IMR-90 (cell line): ENCODE measurements at regions not wholly inside any gene's neighbourhood (a gene's known extent, or its start where the extent isn't known, plus 50 kb on each side); places are given as distances from the start of the nearest gene placed in this dataset.

ENCODE experiments used
- ATAC-seq: fragments of 200-7000 bp; cut with Tn5 transposase; 2 replicates; pipeline ENCODE4 v1.9.1; 2020; ENCODE audit warnings: low read depth, mild to moderate bottlenecking, moderate library complexity
- BruUV-seq: library from RNA; stranded (reverse); fragments of 400-500 nt; replicated peaks from 2 replicates; lab custom pipeline; 2021; lab: Mats Ljungman, UMichigan
- CTCF ChIA-PET: fragments of 300-600 bp; formaldehyde crosslinking; extraction: SDS; loops from one replicate; lab custom pipeline; 2021; ENCODE audit warnings: antibody characterized with exemption; lab: Yijun Ruan, JAX
- POLR2A ChIA-PET: fragments of 300-600 bp; sonication (Branson Sonifier 250); formaldehyde crosslinking; loops from one replicate; lab custom pipeline; 2022; ENCODE audit warnings: antibody characterized with exemption; ENCODE audit not compliant: unreplicated experiment; lab: Charles Lee
- DNase-seq: peaks from one replicate; pipeline ENCODE4 v3.0.0; 2013
- H2AFZ ChIP-seq: replicated peaks from 2 replicates; pipeline ENCODE3; 2013; ENCODE audit warnings: low read length, mild to moderate bottlenecking; ENCODE audit not compliant: poor library complexity
- H2AK5ac ChIP-seq: 2 replicates; pipeline ENCODE4 v1.6.1; 2013; ENCODE audit warnings: low read depth, low read length, inconsistent platforms
- H2AK9ac ChIP-seq: replicated peaks from 2 replicates; pipeline ENCODE3; 2013; ENCODE audit warnings: mild to moderate bottlenecking, low read depth, low read length, moderate library complexity; ENCODE audit not compliant: poor library complexity
- H2BK120ac ChIP-seq: 2 replicates; pipeline ENCODE4 v1.6.1; 2013; ENCODE audit warnings: low read depth, low read length, inconsistent platforms
- H2BK15ac ChIP-seq: 3 replicates; pipeline ENCODE4 v1.6.1; 2013; ENCODE audit warnings: low read depth, low read length, inconsistent platforms
- H2BK20ac ChIP-seq: 2 replicates; pipeline ENCODE4 v1.6.1; 2013; ENCODE audit warnings: low read depth, mild to moderate bottlenecking, inconsistent platforms, low read length, moderate library complexity
- H2BK5ac ChIP-seq: 2 replicates; pipeline ENCODE4 v1.6.1; 2013; ENCODE audit warnings: mild to moderate bottlenecking, low read depth, low read length, inconsistent platforms; ENCODE audit not compliant: poor library complexity, severe bottlenecking
- H3K14ac ChIP-seq: replicated peaks from 2 replicates; pipeline ENCODE4 v1.6.1; 2013; ENCODE audit warnings: low read depth, low read length, inconsistent platforms
- H3K18ac ChIP-seq: 2 replicates; pipeline ENCODE4 v1.6.1; 2013; ENCODE audit warnings: low read depth, low read length, control low read depth
- H3K23ac ChIP-seq: 2 replicates; pipeline ENCODE4 v1.6.1; 2013; ENCODE audit warnings: low read depth, low read length, inconsistent platforms
- H3K27ac ChIP-seq: 2 replicates; pipeline ENCODE4 v1.5.1; 2013; ENCODE audit warnings: mild to moderate bottlenecking, control low read depth, low read length; ENCODE audit not compliant: insufficient read depth
- H3K27me3 ChIP-seq: 2 replicates; pipeline ENCODE4 v1.6.1; 2013; ENCODE audit warnings: low read length; ENCODE audit not compliant: control insufficient read depth, insufficient read depth
- H3K36me3 ChIP-seq: 2 replicates; pipeline ENCODE4 v1.6.1; 2013; ENCODE audit warnings: low read length, mixed read lengths; ENCODE audit not compliant: control insufficient read depth, insufficient read depth
- H3K4ac ChIP-seq: 2 replicates; pipeline ENCODE4 v1.6.1; 2013; ENCODE audit warnings: low read depth, low read length, inconsistent platforms
- H3K4me1 ChIP-seq: 2 replicates; pipeline ENCODE4 v1.6.1; 2013; ENCODE audit warnings: low read length, mixed read lengths; ENCODE audit not compliant: control insufficient read depth, insufficient read depth
- H3K4me2 ChIP-seq: 2 replicates; pipeline ENCODE4 v1.6.1; 2013; ENCODE audit warnings: low read depth, mild to moderate bottlenecking, control low read depth, low read length, moderate library complexity
- H3K4me3 ChIP-seq: 2 replicates; pipeline ENCODE4 v1.5.1; 2013; ENCODE audit warnings: low read depth, mild to moderate bottlenecking, control low read depth, low read length, moderate library complexity; ENCODE audit not compliant: insufficient read depth
- H3K56ac ChIP-seq: 2 replicates; pipeline ENCODE4 v1.6.1; 2013; ENCODE audit warnings: low read length, inconsistent platforms; ENCODE audit not compliant: insufficient read depth; ENCODE audit errors: extremely low read depth
- H3K79me1 ChIP-seq, 2 experiments: 2 replicates each; pipeline ENCODE4 v1.6.1; 2013; ENCODE audit warnings: low read length in 2 of 2, inconsistent platforms in 1 of 2, low read depth in 1 of 2
- H3K9ac ChIP-seq: 2 replicates; pipeline ENCODE4 v1.6.1; 2013; ENCODE audit warnings: low read depth, low read length, control low read depth
- H3K9me1 ChIP-seq: 2 replicates; pipeline ENCODE4 v1.6.1; 2013; ENCODE audit warnings: low read length, inconsistent platforms; ENCODE audit not compliant: insufficient read depth
- H3K9me3 ChIP-seq: 2 replicates; pipeline ENCODE4 v1.6.1; 2013; ENCODE audit warnings: low read length; ENCODE audit not compliant: control insufficient read depth, insufficient read depth
- H4K20me1 ChIP-seq: 2 replicates; pipeline ENCODE4 v1.6.1; 2013; ENCODE audit warnings: low read length, inconsistent platforms; ENCODE audit not compliant: insufficient read depth
- H4K5ac ChIP-seq: 2 replicates; pipeline ENCODE4 v1.6.1; 2013; ENCODE audit warnings: mild to moderate bottlenecking, low read depth, low read length, control low read depth
- H4K8ac ChIP-seq, 2 experiments: 2 replicates each; pipeline ENCODE4 v1.6.1; 2013; ENCODE audit warnings: low read depth in 2 of 2, low read length in 2 of 2, control low read depth in 1 of 2, inconsistent platforms in 1 of 2
- H4K91ac ChIP-seq: 2 replicates; pipeline ENCODE4 v1.6.1; 2013; ENCODE audit warnings: low read depth, low read length, inconsistent platforms; ENCODE audit not compliant: insufficient read depth
- CEBPB ChIP-seq: IDR thresholded peaks from 2 replicates; pipeline ENCODE4 v1.6.1; 2012; ENCODE audit warnings: low read depth, low read length, improper control_type of control experiment
- CHD1 ChIP-seq: IDR thresholded peaks from 2 replicates; pipeline ENCODE4 v1.6.1; 2012; ENCODE audit warnings: low read depth, low read length, improper control_type of control experiment
- CTCF ChIP-seq: conservative IDR thresholded peaks from 2 replicates; pipeline ENCODE4 v1.5.1; 2012; ENCODE audit warnings: mild to moderate bottlenecking, low read depth, low read length, improper control_type of control experiment
- ELK1 ChIP-seq: fragments of 150-350 bp; IDR thresholded peaks from 2 replicates; pipeline ENCODE4 v1.6.1; 2016; ENCODE audit warnings: low read depth, mild to moderate bottlenecking, low read length, moderate library complexity, borderline replicate concordance
- FOS ChIP-seq: fragments of 150-350 bp; IDR thresholded peaks from 2 replicates; pipeline ENCODE4 v1.6.1; 2016; ENCODE audit warnings: low read depth, low read length
- MAZ ChIP-seq: IDR thresholded peaks from 2 replicates; pipeline ENCODE4 v1.6.1; 2012; ENCODE audit warnings: low read depth, mild to moderate bottlenecking, low read length, improper control_type of control experiment, moderate library complexity, borderline replicate concordance
- MXI1 ChIP-seq: IDR thresholded peaks from 2 replicates; pipeline ENCODE4 v1.6.1; 2012; ENCODE audit warnings: low read depth, mild to moderate bottlenecking, low read length, moderate library complexity, borderline replicate concordance
- POLR2A ChIP-seq: IDR thresholded peaks from 2 replicates; pipeline ENCODE4 v1.6.1; 2012; ENCODE audit warnings: mild to moderate bottlenecking, low read depth, low read length
- WGBS, 2 experiments: methylation state at CpG; one replicate each; pipeline versions ENCODE4 v1.1.5 to v1.1.7; 2013; ENCODE audit warnings: missing lambda C conversion rate in 2 of 2; ENCODE audit not compliant: insufficient read length in 1 of 2; ENCODE audit errors: extremely low coverage in 2 of 2; 5-methylcytosine and 5-hydroxymethylcytosine counted together
- dilution Hi-C: fragments of 300-500 bp; cut with HindIII; formaldehyde crosslinking; loops from one replicate; pipeline ENCODE4 v1.14.3; 2018; ENCODE audit warnings: low sequenced_read_pairs; ENCODE audit not compliant: unreplicated experiment
- in situ Hi-C: fragments of 300-500 bp; cut with MboI; formaldehyde crosslinking; loops from 3 replicates; pipeline ENCODE4 v1.14.3; 2019; ENCODE audit warnings: low sequenced_read_pairs, inconsistent platforms, mixed read lengths
- intact Hi-C: fragments of 100-400 bp; cut with micrococcal nuclease; formaldehyde crosslinking; loops from 2 replicates; pipeline ENCODE4 v1.10.0; 2022

- Histone ChIP-seq H3K4me1 (no peaks in the 10 kb centered on the region), H2AFZ (no peak overlapping the region), H4K20me1 (no peaks in the 10 kb centered on the region), H3K9ac (no peak overlapping the region), H3K4ac (no peak overlapping the region), H3K36me3 (no peaks in the 10 kb centered on the region), H3K27ac (no peak overlapping the region), H4K91ac (no peak overlapping the region), H3K9me1 (no peaks in the 10 kb centered on the region), H2BK120ac (no peak overlapping the region), H3K4me2 (no peak overlapping the region), H4K8ac (no peak overlapping the region), H2BK5ac (no peak overlapping the region), H4K5ac (no peak overlapping the region), H3K9me3 (no peaks in the 10 kb centered on the region), H2AK9ac (no peak overlapping the region), H2BK20ac (no peak overlapping the region), H3K14ac (no peak overlapping the region), H3K18ac (no peak overlapping the region), H3K79me1 (no peaks in the 10 kb centered on the region), H2BK15ac (no peak overlapping the region), H3K27me3 (peaks cover 14% of the 10 kb centered on the region), H3K4me3 (no peak overlapping the region), H3K23ac (no peak overlapping the region), H2AK5ac (no peak overlapping the region), H3K56ac (no peak overlapping the region)
- dilution Hi-C loops: no loop called here
- no peak for ATAC-seq
- in situ Hi-C loops: no loop called here
- CTCF ChIA-PET: interaction anchor here (0.8 kb wide), 1 partner anchor 13 kb away, joined by 4 read pairs; no protein-coding TSS in a partner anchor
- BruUV-seq: no TSS peak
- TF ChIP-seq CEBPB (no peak), POLR2A (no peak), MXI1 (no peak), CTCF (no peak), CHD1 (no peak), ELK1 (no peak), FOS (no peak), MAZ (no peak)
- WGBS, 2 experiments: no CpG with 5 or more reads among the region's 4 CpGs
- intact Hi-C loops: no loop called here
- POLR2A ChIA-PET: no interaction called here
- DNase-seq: no peak
Observed at GRCh38 chr2:64233376-64233922, 89.2 kb upstream of the PELI1 start.
